IPS-NIHi11 (cell line): ENCODE measurements at regions not wholly inside any gene's neighbourhood (a gene's known extent, or its start where the extent isn't known, plus 50 kb on each side); places are given as distances from the start of the nearest gene placed in this dataset.
A peak's percentile ranks its signal among the peaks of the same experiment; 100 is the strongest.

Experiments
- DNase-seq: peaks from one replicate; pipeline ENCODE4 v3.0.0; 2012; ENCODE audit warnings: mixed read lengths, low spot score

- no peak for DNase-seq
These were observed 111.8 kb upstream of the APC start for GRCh38 chr5:112625689-112626438.

- no peak for DNase-seq
These were observed 111.0 kb upstream of the APC start for GRCh38 chr5:112626715-112627114.

- peak; percentile 24 for DNase-seq
These were observed 109.3 kb upstream of the APC start for GRCh38 chr5:112628214-112628980.

- no peak for DNase-seq
These were observed 107.3 kb upstream of the APC start for GRCh38 chr5:112630246-112631009.

- DNase-seq = no peak
These were observed 103.5 kb upstream of the APC start for GRCh38 chr5:112634166-112634565.

- DNase-seq = no peak
These were observed 102.9 kb upstream of the APC start for GRCh38 chr5:112634796-112635195.

- no peak for DNase-seq
These were observed 102.4 kb upstream of the APC start for GRCh38 chr5:112635276-112635675.

GRCh38 chr5:112635771-112636731 lies 101.6 kb upstream of the APC start:
- no peak for DNase-seq

- DNase-seq = no peak
These were observed 100.9 kb upstream of the APC start for GRCh38 chr5:112636751-112637150.

- no peak for DNase-seq
These were observed 100.3 kb upstream of the APC start for GRCh38 chr5:112637343-112637742.

- DNase-seq = no peak
These were observed 97.1 kb upstream of the APC start for GRCh38 chr5:112640546-112640945.

GRCh38 chr5:112641515-112642110 lies 96.1 kb upstream of the APC start:
- no peak for DNase-seq

- DNase-seq = no peak
These were observed 94.8 kb upstream of the APC start for GRCh38 chr5:112642885-112643284.

- no peak for DNase-seq
These were observed 94.2 kb upstream of the APC start for GRCh38 chr5:112643339-112643971.

GRCh38 chr5:112646139-112646936 lies 91.3 kb upstream of the APC start:
- no peak for DNase-seq

GRCh38 chr5:112647428-112647827 lies 90.3 kb upstream of the APC start:
- DNase-seq = peak; percentile 57

- no peak for DNase-seq
These were observed 89.4 kb upstream of the APC start for GRCh38 chr5:112648264-112648663.

GRCh38 chr5:112649882-112650281 lies 87.8 kb upstream of the APC start:
- DNase-seq = peak; percentile 10

GRCh38 chr5:112653638-112654205 lies 84.0 kb upstream of the APC start:
- no peak for DNase-seq
